ENCODE measurements at regions not wholly inside any gene's neighbourhood (a gene's known extent, or its start where the extent isn't known, plus 50 kb on each side); places are given as distances from the start of the nearest gene placed in this dataset.

GRCh38 chr1:43042127-43042526 is 83.5 kb upstream of the SLC2A1 start:
- TF ChIP-seq POLR2AphosphoS5 (IDR thresholded peaks at IDR 0.05): no peak
- TF ChIP-seq CTCF (IDR thresholded peaks at IDR 0.05): no peak
- no peak for TF ChIP-seq POLR2A (IDR thresholded peaks at IDR 0.05)
- TF ChIP-seq EP300 (IDR thresholded peaks at IDR 0.05): no peak
